SU-DHL-6 (cell line): ENCODE measurements at regions not wholly inside any gene's neighbourhood (a gene's known extent, or its start where the extent isn't known, plus 50 kb on each side); places are given as distances from the start of the nearest gene placed in this dataset.
"Not testable (repeated sequence)": the region's sequence is repeated elsewhere in the genome, so short reads cannot be mapped to it uniquely, and the experiment has no call there.

Source experiments
- H2AFZ ChIP-seq: fragments of 200-600 bp; sonication (generic); 2 replicates; pipeline ENCODE4 v1.6.1; 2014; ENCODE audit warnings: low read depth, mild to moderate bottlenecking, moderate library complexity, mixed read lengths, antibody characterized with exemption, low read length; ENCODE audit not compliant: severe bottlenecking
- H3F3A ChIP-seq: fragments of 200-600 bp; shearing (Covaris generic); 2 replicates; pipeline ENCODE4 v1.6.0; 2016; ENCODE audit warnings: antibody characterized with exemption, mild to moderate bottlenecking; ENCODE audit not compliant: insufficient read depth
- H3K27ac ChIP-seq: fragments of 200-600 bp; sonication (generic); 2 replicates; pipeline ENCODE4 v1.5.1; 2016; ENCODE audit warnings: low read depth, mild to moderate bottlenecking, low read length, moderate library complexity, mixed read lengths
- H3K27me3 ChIP-seq: fragments of 200-600 bp; sonication (generic), shearing (Covaris generic); 2 replicates; pipeline ENCODE4 v1.6.0; 2014; ENCODE audit warnings: mild to moderate bottlenecking, low read length
- H3K36me3 ChIP-seq: fragments of 200-600 bp; sonication (generic); 2 replicates; pipeline ENCODE4 v1.6.1; 2014; ENCODE audit warnings: mild to moderate bottlenecking, low read length, mixed read lengths
- H3K4me2 ChIP-seq: fragments of 300-600, 200-600 bp; shearing (Covaris generic), sonication (generic); 2 replicates; pipeline ENCODE4 v1.6.0; 2014; ENCODE audit warnings: low read length, low read depth, mild to moderate bottlenecking; ENCODE audit not compliant: poor library complexity, severe bottlenecking
- H3K4me3 ChIP-seq: fragments of 200-600 bp; sonication (generic); 2 replicates; pipeline ENCODE4 v1.5.1; 2014; ENCODE audit warnings: antibody characterized with exemption, low read length, mild to moderate bottlenecking, mixed read lengths; ENCODE audit not compliant: insufficient read depth, poor library complexity, severe bottlenecking
- H3K79me2 ChIP-seq: fragments of 200-600 bp; sonication (generic); 2 replicates; pipeline ENCODE4 v1.6.1; 2014; ENCODE audit warnings: mild to moderate bottlenecking, low read length, moderate library complexity; ENCODE audit not compliant: insufficient read depth
- H3K9ac ChIP-seq: fragments of 200-600 bp; sonication (generic); 2 replicates; pipeline ENCODE4 v1.7.0; 2014; ENCODE audit warnings: mild to moderate bottlenecking, low read length
- H3K9me2 ChIP-seq: fragments of 200-600 bp; sonication (generic); replicated peaks from 2 replicates; pipeline ENCODE4 v1.6.1; 2014; ENCODE audit warnings: low read length; ENCODE audit not compliant: insufficient read depth
- H3K9me3 ChIP-seq: fragments of 200-600 bp; sonication (generic); 2 replicates; pipeline ENCODE4 v1.6.1; 2014; ENCODE audit warnings: low read length, mixed read lengths; ENCODE audit not compliant: insufficient read depth
- H4K20me1 ChIP-seq: fragments of 200-600 bp; sonication (generic); 2 replicates; pipeline ENCODE4 v1.6.1; 2014; ENCODE audit warnings: low read depth, mild to moderate bottlenecking, antibody characterized with exemption, low read length, moderate library complexity, mixed read lengths
- CTCF ChIP-seq: fragments of 200-600 bp; sonication (generic); IDR thresholded peaks from one replicate; pipeline ENCODE4 v1.5.1; 2017; ENCODE audit warnings: antibody characterized with exemption, mild to moderate bottlenecking, low read length, moderate library complexity; ENCODE audit not compliant: insufficient read depth, poor library complexity, severe bottlenecking
- EZH2phosphoT487 ChIP-seq: fragments of 200-600 bp; sonication (generic), shearing (Covaris generic); conservative IDR thresholded peaks from 2 replicates; pipeline ENCODE4 v1.6.1; 2018; ENCODE audit warnings: mild to moderate bottlenecking, antibody characterized with exemption, low read length, moderate library complexity, mixed read lengths

GRCh38 chr1:164446020-164446419 lies 113.0 kb upstream of the PBX1 start:
- H3K27me3 ChIP-seq, result no peaks in the 10 kb centered on the region
- no peak overlapping the region for H3K9ac ChIP-seq
- H2AFZ ChIP-seq, result no peak overlapping the region
- no peak overlapping the region for H3K27ac ChIP-seq
- no peak overlapping the region for H3K4me3 ChIP-seq
- no peaks in the 10 kb centered on the region; the same call in 1 of the 2 replicates for H3K9me2 ChIP-seq
- H4K20me1 ChIP-seq, result no peaks in the 10 kb centered on the region
- H3K9me3 ChIP-seq, result no peaks in the 10 kb centered on the region
- H3F3A ChIP-seq, result no peaks in the 10 kb centered on the region
- TF ChIP-seq EZH2phosphoT487, result no peak
- no peak for TF ChIP-seq CTCF
- no peaks in the 10 kb centered on the region for H3K36me3 ChIP-seq
- H3K79me2 ChIP-seq, result no peaks in the 10 kb centered on the region
- H3K4me2 ChIP-seq, result no peak overlapping the region

- TF ChIP-seq CTCF, result no peak
- Histone ChIP-seq H3K27me3 (no peaks in the 10 kb centered on the region), H3K9me2 (no peaks in the 10 kb centered on the region; the same call in 1 of the 2 replicates), H3K9ac (no peak overlapping the region), H3K79me2 (no peaks in the 10 kb centered on the region), H3K36me3 (no peaks in the 10 kb centered on the region), H3K9me3 (no peaks in the 10 kb centered on the region), H3F3A (no peaks in the 10 kb centered on the region), H4K20me1 (no peaks in the 10 kb centered on the region), H3K4me2 (no peak overlapping the region), H3K27ac (no peak overlapping the region), H2AFZ (no peak overlapping the region), H3K4me3 (no peak overlapping the region)
Observed at GRCh38 chr1:164452549-164452948, 106.4 kb upstream of the PBX1 start.

GRCh38 chr1:164456272-164456671 lies 102.7 kb upstream of the PBX1 start:
- Histone ChIP-seq H3K79me2 (no peaks in the 10 kb centered on the region), H2AFZ (no peak overlapping the region), H4K20me1 (no peaks in the 10 kb centered on the region), H3K27me3 (no peaks in the 10 kb centered on the region), H3K9me3 (no peaks in the 10 kb centered on the region), H3F3A (no peaks in the 10 kb centered on the region), H3K4me3 (no peak overlapping the region), H3K9ac (no peak overlapping the region), H3K4me2 (no peak overlapping the region), H3K36me3 (no peaks in the 10 kb centered on the region), H3K27ac (no peak overlapping the region), H3K9me2 (no peaks in the 10 kb centered on the region)
- TF ChIP-seq CTCF (no peak), EZH2phosphoT487 (no peak)

- H3K4me2 ChIP-seq, H3F3A ChIP-seq, H3K36me3 ChIP-seq, H3K27me3 ChIP-seq, H3K79me2 ChIP-seq, H3K9me3 ChIP-seq, H3K4me3 ChIP-seq, H4K20me1 ChIP-seq, H3K9ac ChIP-seq, H3K27ac ChIP-seq, H2AFZ ChIP-seq, H3K9me2 ChIP-seq: not testable (repeated sequence)
Observed at GRCh38 chr1:164459176-164459575, 99.8 kb upstream of the PBX1 start.
